AG04450 (cell line): ENCODE measurements at regions not wholly inside any gene's neighbourhood (a gene's known extent, or its start where the extent isn't known, plus 50 kb on each side); places are given as distances from the start of the nearest gene placed in this dataset.
A peak's percentile ranks its signal among the peaks of the same experiment; 100 is the strongest.

ENCODE experiments used
- CTCF ChIA-PET: fragments of 300-600, 350-600 bp; formaldehyde crosslinking; extraction: SDS; loops from one replicate; lab custom pipeline; 2022; ENCODE audit warnings: antibody characterized with exemption, inconsistent platforms; lab: Charles Lee
- POLR2A ChIA-PET: fragments of 350-600 bp; formaldehyde crosslinking; extraction: SDS; loops from one replicate; lab custom pipeline; 2021; ENCODE audit warnings: antibody characterized with exemption, inconsistent platforms; lab: Yijun Ruan, JAX
- DNase-seq: peaks from one replicate; pipeline ENCODE4 v3.0.0-alpha.2; 2011; ENCODE audit warnings: low read depth, low spot score
- H3K27ac ChIP-seq: one replicate; pipeline ENCODE4 v1.5.1; 2012; ENCODE audit warnings: low read depth, low read length, control low read depth
- H3K27me3 ChIP-seq: one replicate; pipeline ENCODE4 v1.6.0; 2012; ENCODE audit warnings: low read length; ENCODE audit not compliant: control insufficient read depth, insufficient read depth
- H3K4me3 ChIP-seq: 2 replicates; pipeline ENCODE4 v1.5.1; 2011; ENCODE audit warnings: mild to moderate bottlenecking, low read depth, low read length, control low read depth
- H3K9me3 ChIP-seq: 2 replicates; pipeline ENCODE4 v1.5.1; 2012; ENCODE audit warnings: low read length; ENCODE audit not compliant: control insufficient read depth, insufficient read depth
- TF ChIP-seq, protein P1 (sequence below): IDR thresholded peaks from 2 replicates; pipeline ENCODE4 v1.5.1; 2011; ENCODE audit warnings: low read depth, low read length, control low read depth, inconsistent platforms

DNA sequence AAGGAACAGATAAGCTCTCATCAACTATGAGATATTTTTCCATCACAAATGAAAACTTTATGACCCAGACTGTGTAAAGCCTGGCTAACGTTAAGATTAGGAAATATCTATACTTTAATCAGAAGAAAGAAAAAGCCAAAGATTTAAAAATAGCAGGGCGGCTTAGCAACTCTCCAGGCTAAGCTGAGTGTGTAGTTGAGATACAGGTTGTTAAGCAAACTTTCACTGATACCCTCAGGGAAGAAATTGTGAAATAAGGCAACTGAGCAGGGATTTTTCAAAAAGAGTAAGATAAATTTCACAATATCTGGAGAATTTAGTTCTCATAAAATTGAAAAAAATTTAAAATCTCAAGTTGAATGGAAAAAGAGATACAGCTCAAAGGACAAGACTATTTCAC is 382.0 kb downstream of the RAPGEF2 start:
- H3K27ac ChIP-seq = no peak overlapping the region
- TF ChIP-seq, protein P1, sequence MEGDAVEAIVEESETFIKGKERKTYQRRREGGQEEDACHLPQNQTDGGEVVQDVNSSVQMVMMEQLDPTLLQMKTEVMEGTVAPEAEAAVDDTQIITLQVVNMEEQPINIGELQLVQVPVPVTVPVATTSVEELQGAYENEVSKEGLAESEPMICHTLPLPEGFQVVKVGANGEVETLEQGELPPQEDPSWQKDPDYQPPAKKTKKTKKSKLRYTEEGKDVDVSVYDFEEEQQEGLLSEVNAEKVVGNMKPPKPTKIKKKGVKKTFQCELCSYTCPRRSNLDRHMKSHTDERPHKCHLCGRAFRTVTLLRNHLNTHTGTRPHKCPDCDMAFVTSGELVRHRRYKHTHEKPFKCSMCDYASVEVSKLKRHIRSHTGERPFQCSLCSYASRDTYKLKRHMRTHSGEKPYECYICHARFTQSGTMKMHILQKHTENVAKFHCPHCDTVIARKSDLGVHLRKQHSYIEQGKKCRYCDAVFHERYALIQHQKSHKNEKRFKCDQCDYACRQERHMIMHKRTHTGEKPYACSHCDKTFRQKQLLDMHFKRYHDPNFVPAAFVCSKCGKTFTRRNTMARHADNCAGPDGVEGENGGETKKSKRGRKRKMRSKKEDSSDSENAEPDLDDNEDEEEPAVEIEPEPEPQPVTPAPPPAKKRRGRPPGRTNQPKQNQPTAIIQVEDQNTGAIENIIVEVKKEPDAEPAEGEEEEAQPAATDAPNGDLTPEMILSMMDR = no peak

DNA sequence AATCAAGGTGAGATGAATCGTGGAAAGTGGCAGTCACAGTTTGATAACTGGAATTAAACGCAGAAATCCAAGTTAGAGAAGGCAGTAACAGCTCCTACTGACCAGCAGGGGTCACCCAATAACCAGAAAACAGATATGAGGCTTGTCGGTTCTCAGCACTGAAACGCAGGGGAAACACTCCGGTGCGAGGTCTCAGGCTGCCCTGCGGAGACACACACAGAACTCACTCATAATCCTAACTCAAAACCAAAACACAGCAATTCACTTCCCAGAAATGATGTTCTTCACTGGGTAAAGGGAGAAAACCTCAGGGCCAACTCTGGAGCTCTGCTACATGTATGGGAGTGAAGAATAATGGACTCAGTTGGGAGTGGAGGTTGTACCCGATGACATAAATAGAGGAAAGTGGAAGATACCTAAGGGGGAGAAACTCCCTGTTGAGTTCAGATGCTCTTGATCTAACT is 384.4 kb downstream of the RAPGEF2 start:
- no peak overlapping the region for H3K4me3 ChIP-seq

More for the DNA sequence above, 382.0 kb downstream of the RAPGEF2 start:
- H3K9me3 ChIP-seq = no peaks in the 10 kb centered on the region
- H3K27me3 ChIP-seq = no peaks in the 10 kb centered on the region
- DNase-seq = no peak
- ChIA-PET POLR2A (no interaction called here), CTCF (interaction anchor here (0.6 kb wide), 1 partner anchor 13 kb away, joined by 4 read pairs; no protein-coding TSS in a partner anchor)
- no peak overlapping the region for H3K4me3 ChIP-seq

DNA sequence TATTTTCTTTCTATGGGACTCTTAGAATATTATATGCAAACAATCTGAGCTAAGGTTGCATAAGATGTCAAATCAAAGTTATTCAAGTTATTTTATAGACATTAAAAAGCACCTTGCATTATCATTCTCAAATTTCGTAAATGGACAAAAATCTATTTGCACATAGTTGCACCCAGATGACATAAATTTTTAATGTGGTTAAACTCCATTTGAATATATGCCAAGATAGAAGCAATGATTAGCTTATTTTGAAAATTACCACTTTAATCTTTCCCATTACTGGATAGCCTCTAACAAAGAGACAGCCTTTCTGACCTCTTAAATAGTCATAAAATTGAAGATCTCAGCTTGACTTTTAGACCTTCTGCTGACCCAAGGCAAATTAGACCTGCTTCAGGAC is 386.8 kb downstream of the RAPGEF2 start:
- H3K27ac ChIP-seq = no peak overlapping the region
- CTCF ChIA-PET = no interaction called here
- no peak overlapping the region for H3K4me3 ChIP-seq
- H3K9me3 ChIP-seq = no peaks in the 10 kb centered on the region
- DNase-seq = no peak
- H3K27me3 ChIP-seq = no peaks in the 10 kb centered on the region
- TF ChIP-seq, protein P1 = no peak
- POLR2A ChIA-PET = no interaction called here

More for the DNA sequence above, 384.4 kb downstream of the RAPGEF2 start:
- Histone ChIP-seq H3K27me3 (no peaks in the 10 kb centered on the region), H3K27ac (no peak overlapping the region), H3K9me3 (no peaks in the 10 kb centered on the region)
- TF ChIP-seq, protein P1 = peak; percentile 86
- ChIA-PET POLR2A (no interaction called here), CTCF (interaction anchor here (0.6 to 1.8 kb wide), 9 partner anchors 8 to 151 kb away, joined by 3 to 9 read pairs (median 3); no protein-coding TSS in a partner anchor)
- peak; percentile 44 for DNase-seq

DNA sequence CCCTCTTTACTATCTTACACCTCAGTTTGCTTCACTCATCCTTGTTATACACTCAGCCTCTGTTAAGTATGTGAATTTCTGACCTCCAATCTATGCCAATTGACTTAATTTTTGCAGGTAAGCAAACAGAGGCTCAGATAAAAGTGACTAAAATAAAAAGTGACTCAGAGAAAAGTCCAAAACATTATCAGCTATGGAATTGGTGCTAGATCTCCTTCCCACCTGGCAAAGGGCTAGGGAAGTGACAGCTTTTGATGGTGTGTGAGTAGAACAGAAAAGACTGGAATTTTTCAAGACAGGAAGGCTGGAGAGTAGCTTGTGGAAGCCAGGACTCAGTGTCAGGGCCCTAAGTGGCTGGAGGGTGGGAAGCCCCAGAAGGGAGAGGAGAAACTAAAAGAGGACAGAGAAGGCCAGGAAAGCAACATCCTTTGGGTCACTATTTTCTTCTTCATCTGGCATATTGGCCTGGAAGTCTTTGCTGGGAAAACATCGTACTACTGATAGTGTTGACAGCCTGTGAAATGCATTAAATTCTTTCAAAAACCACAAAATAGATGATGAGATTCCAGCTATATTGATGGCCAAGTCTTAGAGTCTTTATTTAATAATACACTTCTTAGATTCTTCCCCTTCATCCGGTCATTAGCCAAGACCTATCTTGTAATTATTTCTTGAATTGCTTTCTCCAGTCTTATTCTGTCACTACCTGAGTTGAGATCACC is 392.8 kb downstream of the RAPGEF2 start:
- TF ChIP-seq, protein P1 = no peak
- CTCF ChIA-PET = interaction anchor here (1.2 kb wide), 1 partner anchor 9 kb away, joined by 4 read pairs; no protein-coding TSS in a partner anchor
- no peaks in the 10 kb centered on the region for H3K9me3 ChIP-seq

DNA sequence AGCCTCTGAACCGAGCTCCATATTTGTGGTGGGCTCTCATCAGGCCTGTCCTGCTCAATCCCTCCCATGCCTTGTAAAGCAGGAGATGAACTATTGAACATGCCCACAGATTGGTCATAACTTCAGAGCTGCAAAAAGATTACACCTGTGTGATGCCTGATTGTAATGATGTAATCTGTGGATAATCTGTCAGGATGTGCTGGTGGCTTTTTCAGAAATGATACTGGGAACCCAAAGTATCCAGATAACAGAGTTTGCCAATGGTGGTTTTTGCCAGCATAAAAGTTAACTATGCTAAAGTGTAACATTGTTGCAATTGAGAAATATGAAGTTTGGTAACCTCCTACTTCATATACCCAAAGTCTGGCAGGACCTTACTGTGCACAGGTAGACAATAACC is 393.4 kb downstream of the RAPGEF2 start:
- no peaks in the 10 kb centered on the region for H3K27me3 ChIP-seq
- CTCF ChIA-PET = interaction anchor here (1.8 kb wide), 1 partner anchor 9 kb away, joined by 9 read pairs; no protein-coding TSS in a partner anchor
- TF ChIP-seq, protein P1 = no peak
- DNase-seq = no peak
- POLR2A ChIA-PET = no interaction called here
- no peak overlapping the region for H3K27ac ChIP-seq
- no peak overlapping the region for H3K4me3 ChIP-seq
- no peaks in the 10 kb centered on the region for H3K9me3 ChIP-seq

More for the DNA sequence above, 392.8 kb downstream of the RAPGEF2 start:
- DNase-seq = no peak
- Histone ChIP-seq H3K27ac (no peak overlapping the region), H3K27me3 (no peaks in the 10 kb centered on the region), H3K4me3 (no peak overlapping the region)
- POLR2A ChIA-PET = no interaction called here
